LNCAP (cell line): ENCODE measurements at regions not wholly inside any gene's neighbourhood (a gene's known extent, or its start where the extent isn't known, plus 50 kb on each side); places are given as distances from the start of the nearest gene placed in this dataset.

Experiments
- TF ChIP-seq, protein P1 (sequence below): fragments of 450-650 bp; IDR thresholded peaks from 2 replicates; pipeline ENCODE4 v1.5.1; 2017; ENCODE audit warnings: mild to moderate bottlenecking

- TF ChIP-seq, protein P1, sequence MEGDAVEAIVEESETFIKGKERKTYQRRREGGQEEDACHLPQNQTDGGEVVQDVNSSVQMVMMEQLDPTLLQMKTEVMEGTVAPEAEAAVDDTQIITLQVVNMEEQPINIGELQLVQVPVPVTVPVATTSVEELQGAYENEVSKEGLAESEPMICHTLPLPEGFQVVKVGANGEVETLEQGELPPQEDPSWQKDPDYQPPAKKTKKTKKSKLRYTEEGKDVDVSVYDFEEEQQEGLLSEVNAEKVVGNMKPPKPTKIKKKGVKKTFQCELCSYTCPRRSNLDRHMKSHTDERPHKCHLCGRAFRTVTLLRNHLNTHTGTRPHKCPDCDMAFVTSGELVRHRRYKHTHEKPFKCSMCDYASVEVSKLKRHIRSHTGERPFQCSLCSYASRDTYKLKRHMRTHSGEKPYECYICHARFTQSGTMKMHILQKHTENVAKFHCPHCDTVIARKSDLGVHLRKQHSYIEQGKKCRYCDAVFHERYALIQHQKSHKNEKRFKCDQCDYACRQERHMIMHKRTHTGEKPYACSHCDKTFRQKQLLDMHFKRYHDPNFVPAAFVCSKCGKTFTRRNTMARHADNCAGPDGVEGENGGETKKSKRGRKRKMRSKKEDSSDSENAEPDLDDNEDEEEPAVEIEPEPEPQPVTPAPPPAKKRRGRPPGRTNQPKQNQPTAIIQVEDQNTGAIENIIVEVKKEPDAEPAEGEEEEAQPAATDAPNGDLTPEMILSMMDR = no peak
Measured at GRCh38 chr7:19392246-19392645, 247.0 kb upstream of the FERD3L start.

GRCh38 chr7:19390795-19391194, 245.6 kb upstream of the FERD3L start:
- TF ChIP-seq, protein P1 = no peak

- TF ChIP-seq, protein P1 = no peak
Measured at GRCh38 chr7:19381321-19381720, 236.1 kb upstream of the FERD3L start.

DNA sequence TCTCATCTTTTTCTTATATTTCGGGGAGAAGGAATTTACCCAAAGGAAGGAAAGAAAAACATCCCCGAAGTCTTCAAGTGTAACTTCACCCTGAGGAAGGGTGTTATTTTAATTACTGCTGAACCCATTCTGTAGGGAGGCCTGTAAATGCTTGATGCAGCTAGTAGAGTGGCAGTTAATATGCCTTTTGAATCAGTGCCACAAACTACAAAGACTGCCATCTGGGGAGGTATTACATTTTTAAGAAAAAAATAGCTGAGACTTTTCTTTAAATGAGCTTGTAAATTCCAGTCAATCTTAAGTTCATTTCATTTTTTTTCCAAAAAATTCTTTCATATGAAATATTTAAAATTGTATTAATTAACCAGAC, 233.1 kb upstream of the FERD3L start:
- TF ChIP-seq, protein P1 = no peak

- TF ChIP-seq, protein P1 = no peak
Measured at GRCh38 chr7:19377611-19378344, 232.6 kb upstream of the FERD3L start.

- TF ChIP-seq, protein P1 = no peak
Measured at GRCh38 chr7:19376538-19376937, 231.3 kb upstream of the FERD3L start.

GRCh38 chr7:19375976-19376375, 230.8 kb upstream of the FERD3L start:
- TF ChIP-seq, protein P1 = no peak

- TF ChIP-seq, protein P1 = no peak
Measured at GRCh38 chr7:19373334-19373733, 228.1 kb upstream of the FERD3L start.
